ENCODE measurements at regions not wholly inside any gene's neighbourhood (a gene's known extent, or its start where the extent isn't known, plus 50 kb on each side); places are given as distances from the start of the nearest gene placed in this dataset.

- Histone ChIP-seq H3K9me3 (ENCODE audit: control insufficient read depth in 3 of 3, low read length in 3 of 3) (no peaks in the 10 kb centered on the region), H3K9ac (ENCODE audit: low read depth in 1 of 3, low read length in 3 of 3) (no peak overlapping the region), H3K4me3 (ENCODE audit: low read length in 3 of 3) (no peak overlapping the region), H3K27me3 (ENCODE audit: control insufficient read depth in 3 of 3, insufficient read depth in 3 of 3, low read length in 3 of 3) (no peaks in the 10 kb centered on the region), H3K36me3 (ENCODE audit: control insufficient read depth in 3 of 3, insufficient read depth in 3 of 3, low read length in 3 of 3) (no peaks in the 10 kb centered on the region), H3K4me1 (ENCODE audit: control insufficient read depth in 3 of 3, insufficient read depth in 3 of 3, low read length in 3 of 3) (no peaks in the 10 kb centered on the region), H3K27ac (ENCODE audit: low read depth, low read length) (no peak overlapping the region)
These were observed 800.7 kb upstream of the ALCAM start for GRCh38 chr3:104566054-104566453.

GRCh38 chr3:104575634-104576033 lies 791.1 kb upstream of the ALCAM start:
- peaks cover 6 to 12% (median 11%) of the 10 kb centered on the region in 3 donors for H3K9me3 ChIP-seq (ENCODE audit: control insufficient read depth in 3 of 3, low read length in 3 of 3)
- no peak overlapping the region for H3K9ac ChIP-seq (ENCODE audit: low read depth in 1 of 3, low read length in 3 of 3)
- H3K4me1 ChIP-seq (ENCODE audit: control insufficient read depth in 3 of 3, insufficient read depth in 3 of 3, low read length in 3 of 3), result no peaks in the 10 kb centered on the region
- no peak overlapping the region for H3K27ac ChIP-seq (ENCODE audit: low read depth, low read length)
- no peaks in the 10 kb centered on the region for H3K27me3 ChIP-seq (ENCODE audit: control insufficient read depth in 3 of 3, insufficient read depth in 3 of 3, low read length in 3 of 3)
- no peak overlapping the region for H3K4me3 ChIP-seq (ENCODE audit: low read length in 3 of 3)
- H3K36me3 ChIP-seq (ENCODE audit: control insufficient read depth in 3 of 3, insufficient read depth in 3 of 3, low read length in 3 of 3), result no peaks in the 10 kb centered on the region

- no peaks in the 10 kb centered on the region for H3K36me3 ChIP-seq (ENCODE audit: control insufficient read depth in 3 of 3, insufficient read depth in 3 of 3, low read length in 3 of 3)
- peaks cover 6 to 12% (median 11%) of the 10 kb centered on the region in 3 donors for H3K9me3 ChIP-seq (ENCODE audit: control insufficient read depth in 3 of 3, low read length in 3 of 3)
- H3K9ac ChIP-seq (ENCODE audit: low read depth in 1 of 3, low read length in 3 of 3), result no peak overlapping the region
- no peak overlapping the region for H3K27ac ChIP-seq (ENCODE audit: low read depth, low read length)
- H3K4me1 ChIP-seq (ENCODE audit: control insufficient read depth in 3 of 3, insufficient read depth in 3 of 3, low read length in 3 of 3), result no peaks in the 10 kb centered on the region
- no peak overlapping the region for H3K4me3 ChIP-seq (ENCODE audit: low read length in 3 of 3)
- H3K27me3 ChIP-seq (ENCODE audit: control insufficient read depth in 3 of 3, insufficient read depth in 3 of 3, low read length in 3 of 3), result no peaks in the 10 kb centered on the region
These were observed 788.2 kb upstream of the ALCAM start for GRCh38 chr3:104578558-104578957.

DNA sequence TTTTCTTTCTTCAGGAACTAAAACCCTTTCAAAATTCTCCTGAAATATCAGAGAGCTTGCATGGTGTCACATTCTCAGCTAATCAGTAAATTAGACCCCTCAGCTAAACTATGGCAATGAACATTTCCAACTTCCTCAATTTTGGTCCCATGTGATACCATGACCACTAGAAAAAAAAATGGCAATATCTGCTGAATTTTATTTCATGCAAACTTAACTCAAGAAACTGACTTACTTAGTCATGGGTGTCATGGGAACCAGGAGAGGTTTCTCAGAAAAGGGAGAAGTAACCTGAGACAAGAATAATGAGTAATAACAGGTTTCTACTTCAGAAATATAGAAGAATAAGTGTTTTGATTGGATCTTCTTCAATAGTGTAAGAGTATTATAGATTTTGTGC lies 784.6 kb upstream of the ALCAM start:
- Histone ChIP-seq H3K4me1 (ENCODE audit: control insufficient read depth in 3 of 3, insufficient read depth in 3 of 3, low read length in 3 of 3) (no peaks in the 10 kb centered on the region), H3K27ac (ENCODE audit: low read depth, low read length) (no peak overlapping the region), H3K9ac (ENCODE audit: low read depth in 1 of 3, low read length in 3 of 3) (no peak overlapping the region), H3K36me3 (ENCODE audit: control insufficient read depth in 3 of 3, insufficient read depth in 3 of 3, low read length in 3 of 3) (no peaks in the 10 kb centered on the region), H3K27me3 (ENCODE audit: control insufficient read depth in 3 of 3, insufficient read depth in 3 of 3, low read length in 3 of 3) (no peaks in the 10 kb centered on the region), H3K9me3 (ENCODE audit: control insufficient read depth in 3 of 3, low read length in 3 of 3) (peaks cover 0 to 9% (median 5%) of the 10 kb centered on the region in 3 donors), H3K4me3 (ENCODE audit: low read length in 3 of 3) (no peak overlapping the region)

GRCh38 chr3:104584682-104585081 lies 782.0 kb upstream of the ALCAM start:
- no peaks in the 10 kb centered on the region for H3K36me3 ChIP-seq (ENCODE audit: control insufficient read depth in 3 of 3, insufficient read depth in 3 of 3, low read length in 3 of 3)
- H3K27ac ChIP-seq (ENCODE audit: low read depth, low read length), result no peak overlapping the region
- H3K27me3 ChIP-seq (ENCODE audit: control insufficient read depth in 3 of 3, insufficient read depth in 3 of 3, low read length in 3 of 3), result no peaks in the 10 kb centered on the region
- no peak overlapping the region for H3K9ac ChIP-seq (ENCODE audit: low read depth in 1 of 3, low read length in 3 of 3)
- H3K4me1 ChIP-seq (ENCODE audit: control insufficient read depth in 3 of 3, insufficient read depth in 3 of 3, low read length in 3 of 3), result no peaks in the 10 kb centered on the region
- no peaks in the 10 kb centered on the region for H3K9me3 ChIP-seq (ENCODE audit: control insufficient read depth in 3 of 3, low read length in 3 of 3)
- H3K4me3 ChIP-seq (ENCODE audit: low read length in 3 of 3), result no peak overlapping the region

DNA sequence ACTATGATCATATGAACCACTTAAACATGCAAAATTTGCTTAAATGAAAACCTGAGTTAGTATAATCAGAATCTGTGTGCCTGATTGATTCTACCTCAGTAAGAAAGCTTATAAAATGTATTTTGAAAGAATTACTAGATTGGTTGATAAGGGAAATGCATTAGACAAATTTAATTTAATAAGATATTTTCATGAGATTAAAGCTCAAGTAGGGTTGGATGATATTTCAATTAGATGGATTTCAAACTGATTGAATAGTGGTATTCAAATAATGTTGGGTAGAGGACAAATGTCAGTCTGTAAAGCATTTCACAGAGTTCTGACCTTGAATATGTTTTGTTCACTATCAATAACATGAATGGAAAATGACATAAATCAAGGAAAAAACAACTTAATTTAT lies 780.4 kb upstream of the ALCAM start:
- Histone ChIP-seq H3K36me3 (ENCODE audit: control insufficient read depth in 3 of 3, insufficient read depth in 3 of 3, low read length in 3 of 3) (no peaks in the 10 kb centered on the region), H3K9ac (ENCODE audit: low read depth in 1 of 3, low read length in 3 of 3) (no peak overlapping the region), H3K9me3 (ENCODE audit: control insufficient read depth in 3 of 3, low read length in 3 of 3) (no peaks in the 10 kb centered on the region), H3K27ac (ENCODE audit: low read depth, low read length) (no peak overlapping the region), H3K27me3 (ENCODE audit: control insufficient read depth in 3 of 3, insufficient read depth in 3 of 3, low read length in 3 of 3) (no peaks in the 10 kb centered on the region), H3K4me3 (ENCODE audit: low read length in 3 of 3) (no peak overlapping the region), H3K4me1 (ENCODE audit: control insufficient read depth in 3 of 3, insufficient read depth in 3 of 3, low read length in 3 of 3) (no peaks in the 10 kb centered on the region)

DNA sequence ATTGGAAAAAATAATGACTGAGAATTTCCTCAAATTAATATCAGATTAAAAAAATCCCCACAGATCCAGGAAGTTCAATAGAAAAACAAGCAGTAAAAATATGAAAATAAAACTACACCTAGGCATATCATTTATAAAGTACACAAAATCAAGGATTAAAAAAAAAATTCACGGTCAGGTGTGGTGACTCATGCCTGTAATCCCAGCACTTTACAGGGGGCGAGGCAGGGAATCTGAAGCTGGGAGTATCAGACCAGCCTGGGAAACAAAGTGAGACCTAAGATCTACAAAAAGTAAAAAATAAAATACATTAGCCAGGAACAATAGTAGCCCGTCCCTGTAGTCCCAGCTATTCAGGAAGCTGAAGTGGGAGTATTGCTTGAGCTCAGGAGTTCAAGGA lies 778.3 kb upstream of the ALCAM start:
- Histone ChIP-seq H3K9me3 (ENCODE audit: control insufficient read depth in 3 of 3, low read length in 3 of 3) (no peaks in the 10 kb centered on the region), H3K27ac (ENCODE audit: low read depth, low read length) (no peak overlapping the region), H3K27me3 (ENCODE audit: control insufficient read depth in 3 of 3, insufficient read depth in 3 of 3, low read length in 3 of 3) (no peaks in the 10 kb centered on the region), H3K4me3 (ENCODE audit: low read length in 3 of 3) (no peak overlapping the region), H3K9ac (ENCODE audit: low read depth in 1 of 3, low read length in 3 of 3) (no peak overlapping the region), H3K36me3 (ENCODE audit: control insufficient read depth in 3 of 3, insufficient read depth in 3 of 3, low read length in 3 of 3) (no peaks in the 10 kb centered on the region), H3K4me1 (ENCODE audit: control insufficient read depth in 3 of 3, insufficient read depth in 3 of 3, low read length in 3 of 3) (no peaks in the 10 kb centered on the region)

DNA sequence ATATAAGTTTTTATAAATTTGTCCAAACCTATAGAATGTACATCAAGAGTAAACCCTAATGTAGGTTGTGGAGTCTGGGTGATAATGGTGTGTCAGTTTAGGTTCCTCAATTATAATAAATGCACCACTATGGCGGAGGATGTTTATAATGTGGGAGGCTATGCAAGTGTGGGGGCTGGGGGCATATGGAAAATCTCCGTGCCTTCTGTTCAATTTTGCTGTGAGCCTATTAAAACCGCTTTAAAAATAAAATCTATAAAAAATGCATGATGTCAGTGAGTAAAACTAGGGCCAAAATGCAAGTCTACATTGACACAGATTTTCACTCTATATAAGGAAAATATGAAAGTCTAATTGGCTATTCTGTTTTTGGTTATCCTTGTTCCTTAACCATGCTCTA lies 774.9 kb upstream of the ALCAM start:
- H3K9ac ChIP-seq (ENCODE audit: low read depth in 1 of 3, low read length in 3 of 3), result no peak overlapping the region
- no peak overlapping the region for H3K27ac ChIP-seq (ENCODE audit: low read depth, low read length)
- H3K27me3 ChIP-seq (ENCODE audit: control insufficient read depth in 3 of 3, insufficient read depth in 3 of 3, low read length in 3 of 3), result no peaks in the 10 kb centered on the region
- H3K36me3 ChIP-seq (ENCODE audit: control insufficient read depth in 3 of 3, insufficient read depth in 3 of 3, low read length in 3 of 3), result no peaks in the 10 kb centered on the region
- no peaks in the 10 kb centered on the region for H3K9me3 ChIP-seq (ENCODE audit: control insufficient read depth in 3 of 3, low read length in 3 of 3)
- no peak overlapping the region for H3K4me3 ChIP-seq (ENCODE audit: low read length in 3 of 3)
- H3K4me1 ChIP-seq (ENCODE audit: control insufficient read depth in 3 of 3, insufficient read depth in 3 of 3, low read length in 3 of 3), result no peaks in the 10 kb centered on the region

GRCh38 chr3:104594491-104594890 lies 772.2 kb upstream of the ALCAM start:
- Histone ChIP-seq H3K9me3 (ENCODE audit: control insufficient read depth in 3 of 3, low read length in 3 of 3) (no peaks in the 10 kb centered on the region), H3K27ac (ENCODE audit: low read depth, low read length) (no peak overlapping the region), H3K9ac (ENCODE audit: low read depth in 1 of 3, low read length in 3 of 3) (no peak overlapping the region), H3K4me3 (ENCODE audit: low read length in 3 of 3) (no peak overlapping the region), H3K36me3 (ENCODE audit: control insufficient read depth in 3 of 3, insufficient read depth in 3 of 3, low read length in 3 of 3) (no peaks in the 10 kb centered on the region), H3K27me3 (ENCODE audit: control insufficient read depth in 3 of 3, insufficient read depth in 3 of 3, low read length in 3 of 3) (no peaks in the 10 kb centered on the region), H3K4me1 (ENCODE audit: control insufficient read depth in 3 of 3, insufficient read depth in 3 of 3, low read length in 3 of 3) (no peaks in the 10 kb centered on the region)

- Histone ChIP-seq H3K27me3 (ENCODE audit: control insufficient read depth in 3 of 3, insufficient read depth in 3 of 3, low read length in 3 of 3) (no peaks in the 10 kb centered on the region), H3K36me3 (ENCODE audit: control insufficient read depth in 3 of 3, insufficient read depth in 3 of 3, low read length in 3 of 3) (no peaks in the 10 kb centered on the region), H3K4me1 (ENCODE audit: control insufficient read depth in 3 of 3, insufficient read depth in 3 of 3, low read length in 3 of 3) (no peaks in the 10 kb centered on the region), H3K9me3 (ENCODE audit: control insufficient read depth in 3 of 3, low read length in 3 of 3) (no peaks in the 10 kb centered on the region), H3K4me3 (ENCODE audit: low read length in 3 of 3) (no peak overlapping the region), H3K9ac (ENCODE audit: low read depth in 1 of 3, low read length in 3 of 3) (no peak overlapping the region), H3K27ac (ENCODE audit: low read depth, low read length) (no peak overlapping the region)
These were observed 770.7 kb upstream of the ALCAM start for GRCh38 chr3:104596054-104596453.

GRCh38 chr3:104596551-104596950 lies 770.2 kb upstream of the ALCAM start:
- H3K36me3 ChIP-seq (ENCODE audit: control insufficient read depth in 3 of 3, insufficient read depth in 3 of 3, low read length in 3 of 3), result no peaks in the 10 kb centered on the region
- no peak overlapping the region for H3K27ac ChIP-seq (ENCODE audit: low read depth, low read length)
- no peaks in the 10 kb centered on the region for H3K9me3 ChIP-seq (ENCODE audit: control insufficient read depth in 3 of 3, low read length in 3 of 3)
- H3K9ac ChIP-seq (ENCODE audit: low read depth in 1 of 3, low read length in 3 of 3), result no peak overlapping the region
- no peaks in the 10 kb centered on the region for H3K27me3 ChIP-seq (ENCODE audit: control insufficient read depth in 3 of 3, insufficient read depth in 3 of 3, low read length in 3 of 3)
- no peaks in the 10 kb centered on the region for H3K4me1 ChIP-seq (ENCODE audit: control insufficient read depth in 3 of 3, insufficient read depth in 3 of 3, low read length in 3 of 3)
- no peak overlapping the region for H3K4me3 ChIP-seq (ENCODE audit: low read length in 3 of 3)

Measured in skeletal muscle tissue (tissue), 3 donors.